ENCODE measurements at regions not wholly inside any gene's neighbourhood (a gene's known extent, or its start where the extent isn't known, plus 50 kb on each side); places are given as distances from the start of the nearest gene placed in this dataset.
A peak's percentile ranks its signal among the peaks of the same experiment; 100 is the strongest.

- 83% methylated on average over 12 of the region's 14 CpGs for WGBS
- Histone ChIP-seq H3K23ac (ENCODE audit: low read length in 2 of 2) (no peak overlapping the region), H3K9ac (ENCODE audit: low read length) (no peak overlapping the region), H4K91ac (ENCODE audit: low read length) (no peak overlapping the region), H2AK5ac (ENCODE audit: low read length, severe bottlenecking) (no peak overlapping the region), H3K18ac (ENCODE audit: low read depth in 1 of 2, low read length in 2 of 2) (no peak overlapping the region), H3K4me2 (ENCODE audit: low read length, poor library complexity, severe bottlenecking) (no peak overlapping the region), H3K4me1 (ENCODE audit: control insufficient read depth, insufficient read depth, low read depth, low read length) (no peaks in the 10 kb centered on the region), H2BK12ac (ENCODE audit: low read length in 2 of 2) (no peak overlapping the region), H3K27ac (ENCODE audit: low read length, poor library complexity, severe bottlenecking) (no peak overlapping the region), H3K79me1 (replicated peaks; ENCODE audit: low read length, poor library complexity, severe bottlenecking) (no peaks in the 10 kb centered on the region), H3K36me3 (ENCODE audit: control insufficient read depth in 1 of 2, insufficient read depth in 2 of 2, low read depth in 1 of 2, low read length in 2 of 2) (no peaks in the 10 kb centered on the region), H2BK120ac (ENCODE audit: low read depth, low read length) (no peak overlapping the region), H3K4me3 (ENCODE audit: insufficient read depth in 1 of 2, low read depth in 1 of 2, low read length in 2 of 2) (peak overlapping the region in 1 of 2 experiments; percentile 23), H3K14ac (ENCODE audit: low read length in 2 of 2) (no peak overlapping the region), H4K8ac (ENCODE audit: low read length) (no peak overlapping the region), H2AFZ (ENCODE audit: low read depth, low read length) (no peak overlapping the region), H2BK15ac (ENCODE audit: low read depth, poor library complexity, severe bottlenecking) (no peak overlapping the region), H3K27me3 (ENCODE audit: control insufficient read depth in 1 of 2, insufficient read depth in 1 of 2, low read length in 2 of 2) (peaks cover 13 to 33% of the 10 kb centered on the region in 2 experiments), H3K4ac (ENCODE audit: low read depth in 1 of 2, low read length in 2 of 2) (no peak overlapping the region), H2BK5ac (ENCODE audit: low read depth, low read length, poor library complexity, severe bottlenecking) (no peak overlapping the region), H3K9me3 (ENCODE audit: control insufficient read depth, low read length) (no peaks in the 10 kb centered on the region)
- no peak for DNase-seq
Observed at GRCh38 chr2:888906-889566, 61.6 kb upstream of the SNTG2 start.

- no peak overlapping the region for H3K23ac ChIP-seq (ENCODE audit: low read length in 2 of 2)
- WGBS: 65% methylated on average over 13 of the region's 13 CpGs
- H3K4me2 ChIP-seq (ENCODE audit: low read length, poor library complexity, severe bottlenecking): no peak overlapping the region
- no peaks in the 10 kb centered on the region for H3K9me3 ChIP-seq (ENCODE audit: control insufficient read depth, low read length)
- no peak overlapping the region for H3K9ac ChIP-seq (ENCODE audit: low read length)
- H3K4ac ChIP-seq (ENCODE audit: low read depth in 1 of 2, low read length in 2 of 2): no peak overlapping the region
- no peak overlapping the region for H4K8ac ChIP-seq (ENCODE audit: low read length)
- no peaks in the 10 kb centered on the region for H3K36me3 ChIP-seq (ENCODE audit: control insufficient read depth in 1 of 2, insufficient read depth in 2 of 2, low read depth in 1 of 2, low read length in 2 of 2)
- no peak overlapping the region for H2AK5ac ChIP-seq (ENCODE audit: low read length, severe bottlenecking)
- no peak for DNase-seq
- H3K27ac ChIP-seq (ENCODE audit: low read length, poor library complexity, severe bottlenecking): no peak overlapping the region
- no peak overlapping the region for H2BK15ac ChIP-seq (ENCODE audit: low read depth, poor library complexity, severe bottlenecking)
- no peak overlapping the region for H2AFZ ChIP-seq (ENCODE audit: low read depth, low read length)
- peaks cover 20 to 36% of the 10 kb centered on the region in 2 experiments for H3K27me3 ChIP-seq (ENCODE audit: control insufficient read depth in 1 of 2, insufficient read depth in 1 of 2, low read length in 2 of 2)
- H3K4me3 ChIP-seq (ENCODE audit: insufficient read depth in 1 of 2, low read depth in 1 of 2, low read length in 2 of 2): no peak overlapping the region
- no peaks in the 10 kb centered on the region for H3K79me1 ChIP-seq (replicated peaks; ENCODE audit: low read length, poor library complexity, severe bottlenecking)
- no peak overlapping the region for H2BK5ac ChIP-seq (ENCODE audit: low read depth, low read length, poor library complexity, severe bottlenecking)
- no peak overlapping the region for H4K91ac ChIP-seq (ENCODE audit: low read length)
- H2BK12ac ChIP-seq (ENCODE audit: low read length in 2 of 2): no peak overlapping the region
- H2BK120ac ChIP-seq (ENCODE audit: low read depth, low read length): no peak overlapping the region
- no peak overlapping the region for H3K14ac ChIP-seq (ENCODE audit: low read length in 2 of 2)
- no peaks in the 10 kb centered on the region for H3K4me1 ChIP-seq (ENCODE audit: control insufficient read depth, insufficient read depth, low read depth, low read length)
- no peak overlapping the region for H3K18ac ChIP-seq (ENCODE audit: low read depth in 1 of 2, low read length in 2 of 2)
Observed at GRCh38 chr2:888211-888801, 62.3 kb upstream of the SNTG2 start.

DNA sequence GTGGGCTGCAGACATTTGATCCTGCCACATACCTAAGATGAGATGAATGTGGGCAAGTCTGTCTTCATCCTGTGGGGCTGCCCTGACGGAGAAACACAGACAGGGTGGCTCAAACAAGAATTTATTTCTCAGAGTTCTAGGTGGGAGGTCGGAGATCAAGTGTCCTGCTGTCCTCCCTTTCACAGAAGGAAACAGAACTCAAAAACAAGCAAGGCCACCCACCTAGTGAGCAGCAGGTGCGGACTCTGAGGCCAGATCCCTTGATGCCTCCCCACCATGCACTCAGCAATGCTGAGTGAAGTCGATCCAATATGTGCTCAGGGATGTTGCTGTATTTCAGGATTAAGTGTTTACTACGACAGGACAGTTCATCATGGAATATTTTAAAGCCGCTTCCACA lies 63.0 kb upstream of the SNTG2 start:
- Histone ChIP-seq H2BK12ac (ENCODE audit: low read length in 2 of 2) (no peak overlapping the region), H3K23ac (ENCODE audit: low read length in 2 of 2) (no peak overlapping the region), H2AK5ac (ENCODE audit: low read length, severe bottlenecking) (no peak overlapping the region), H3K27me3 (ENCODE audit: control insufficient read depth in 1 of 2, insufficient read depth in 1 of 2, low read length in 2 of 2) (peaks cover 21 to 43% of the 10 kb centered on the region in 2 experiments), H3K79me1 (replicated peaks; ENCODE audit: low read length, poor library complexity, severe bottlenecking) (no peaks in the 10 kb centered on the region), H3K36me3 (ENCODE audit: control insufficient read depth in 1 of 2, insufficient read depth in 2 of 2, low read depth in 1 of 2, low read length in 2 of 2) (no peaks in the 10 kb centered on the region), H3K9ac (ENCODE audit: low read length) (no peak overlapping the region), H3K4me1 (ENCODE audit: control insufficient read depth, insufficient read depth, low read depth, low read length) (no peaks in the 10 kb centered on the region), H2AFZ (ENCODE audit: low read depth, low read length) (no peak overlapping the region), H3K4me3 (ENCODE audit: insufficient read depth in 1 of 2, low read depth in 1 of 2, low read length in 2 of 2) (no peak overlapping the region), H3K9me3 (ENCODE audit: control insufficient read depth, low read length) (no peaks in the 10 kb centered on the region), H3K4me2 (ENCODE audit: low read length, poor library complexity, severe bottlenecking) (no peak overlapping the region), H3K14ac (ENCODE audit: low read length in 2 of 2) (no peak overlapping the region), H3K4ac (ENCODE audit: low read depth in 1 of 2, low read length in 2 of 2) (no peak overlapping the region), H3K18ac (ENCODE audit: low read depth in 1 of 2, low read length in 2 of 2) (no peak overlapping the region), H3K27ac (ENCODE audit: low read length, poor library complexity, severe bottlenecking) (no peak overlapping the region), H2BK120ac (ENCODE audit: low read depth, low read length) (no peak overlapping the region), H4K8ac (ENCODE audit: low read length) (no peak overlapping the region), H4K91ac (ENCODE audit: low read length) (no peak overlapping the region), H2BK15ac (ENCODE audit: low read depth, poor library complexity, severe bottlenecking) (no peak overlapping the region), H2BK5ac (ENCODE audit: low read depth, low read length, poor library complexity, severe bottlenecking) (no peak overlapping the region)
- WGBS: 73% methylated on average over 5 of the region's 6 CpGs
- no peak for DNase-seq

- WGBS: 89% methylated on average over 34 of the region's 34 CpGs
- DNase-seq: no peak
- Histone ChIP-seq H3K18ac (ENCODE audit: low read depth in 1 of 2, low read length in 2 of 2) (no peak overlapping the region), H4K8ac (ENCODE audit: low read length) (no peak overlapping the region), H3K9me3 (ENCODE audit: control insufficient read depth, low read length) (no peaks in the 10 kb centered on the region), H2BK5ac (ENCODE audit: low read depth, low read length, poor library complexity, severe bottlenecking) (no peak overlapping the region), H3K23ac (ENCODE audit: low read length in 2 of 2) (no peak overlapping the region), H3K14ac (ENCODE audit: low read length in 2 of 2) (no peak overlapping the region), H3K27me3 (ENCODE audit: control insufficient read depth in 1 of 2, insufficient read depth in 1 of 2, low read length in 2 of 2) (peaks cover 21 to 49% of the 10 kb centered on the region in 2 experiments), H4K91ac (ENCODE audit: low read length) (no peak overlapping the region), H3K36me3 (ENCODE audit: control insufficient read depth in 1 of 2, insufficient read depth in 2 of 2, low read depth in 1 of 2, low read length in 2 of 2) (no peaks in the 10 kb centered on the region), H3K4me3 (ENCODE audit: insufficient read depth in 1 of 2, low read depth in 1 of 2, low read length in 2 of 2) (no peak overlapping the region), H2BK12ac (ENCODE audit: low read length in 2 of 2) (no peak overlapping the region), H3K9ac (ENCODE audit: low read length) (no peak overlapping the region), H3K4ac (ENCODE audit: low read depth in 1 of 2, low read length in 2 of 2) (no peak overlapping the region), H2AK5ac (ENCODE audit: low read length, severe bottlenecking) (no peak overlapping the region), H3K4me2 (ENCODE audit: low read length, poor library complexity, severe bottlenecking) (no peak overlapping the region), H3K79me1 (replicated peaks; ENCODE audit: low read length, poor library complexity, severe bottlenecking) (no peaks in the 10 kb centered on the region), H3K27ac (ENCODE audit: low read length, poor library complexity, severe bottlenecking) (no peak overlapping the region), H3K4me1 (ENCODE audit: control insufficient read depth, insufficient read depth, low read depth, low read length) (no peaks in the 10 kb centered on the region), H2BK15ac (ENCODE audit: low read depth, poor library complexity, severe bottlenecking) (no peak overlapping the region), H2AFZ (ENCODE audit: low read depth, low read length) (no peak overlapping the region), H2BK120ac (ENCODE audit: low read depth, low read length) (no peak overlapping the region)
Observed at GRCh38 chr2:886072-887022, 64.3 kb upstream of the SNTG2 start.

Measured in mesenchymal stem cell (in vitro differentiated cells and primary cell).